AG04450 (cell line): ENCODE measurements at regions not wholly inside any gene's neighbourhood (a gene's known extent, or its start where the extent isn't known, plus 50 kb on each side); places are given as distances from the start of the nearest gene placed in this dataset.

Source experiments
- CTCF ChIA-PET: fragments of 300-600, 350-600 bp; formaldehyde crosslinking; extraction: SDS; loops from one replicate; lab custom pipeline; 2022; ENCODE audit warnings: antibody characterized with exemption, inconsistent platforms; lab: Charles Lee
- POLR2A ChIA-PET: fragments of 350-600 bp; formaldehyde crosslinking; extraction: SDS; loops from one replicate; lab custom pipeline; 2021; ENCODE audit warnings: antibody characterized with exemption, inconsistent platforms; lab: Yijun Ruan, JAX
- DNase-seq: peaks from one replicate; pipeline ENCODE4 v3.0.0-alpha.2; 2011; ENCODE audit warnings: low read depth, low spot score
- H3K27ac ChIP-seq: one replicate; pipeline ENCODE4 v1.5.1; 2012; ENCODE audit warnings: low read depth, low read length, control low read depth
- H3K27me3 ChIP-seq: one replicate; pipeline ENCODE4 v1.6.0; 2012; ENCODE audit warnings: low read length; ENCODE audit not compliant: control insufficient read depth, insufficient read depth
- H3K4me3 ChIP-seq: 2 replicates; pipeline ENCODE4 v1.5.1; 2011; ENCODE audit warnings: mild to moderate bottlenecking, low read depth, low read length, control low read depth
- H3K9me3 ChIP-seq: 2 replicates; pipeline ENCODE4 v1.5.1; 2012; ENCODE audit warnings: low read length; ENCODE audit not compliant: control insufficient read depth, insufficient read depth
- CTCF ChIP-seq: IDR thresholded peaks from 2 replicates; pipeline ENCODE4 v1.5.1; 2011; ENCODE audit warnings: low read depth, low read length, control low read depth, inconsistent platforms

DNA sequence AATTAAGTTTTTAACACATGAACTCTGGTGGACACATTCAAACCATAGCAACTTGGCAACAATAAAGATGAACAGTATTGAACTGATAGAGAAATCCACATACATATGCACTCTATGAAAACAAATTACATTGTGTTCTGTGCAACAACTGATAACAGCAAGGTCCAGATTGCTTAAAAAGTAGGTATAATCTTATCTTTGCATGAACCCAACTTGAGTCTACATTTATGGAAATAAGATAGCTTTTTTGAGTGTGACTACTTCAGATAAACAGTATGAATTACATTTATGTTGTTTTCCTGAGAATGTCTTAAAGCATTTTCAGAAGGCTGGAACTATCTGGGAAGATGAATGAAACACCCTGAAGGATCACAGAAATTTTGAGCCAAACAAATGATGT is 212.6 kb upstream of the GK2 start:
- TF ChIP-seq CTCF = no peak
- ChIA-PET POLR2A (no interaction called here), CTCF (no interaction called here)
- DNase-seq = no peak
- H3K27me3 ChIP-seq = no peaks in the 10 kb centered on the region
- H3K9me3 ChIP-seq = no peaks in the 10 kb centered on the region
- no peak overlapping the region for H3K4me3 ChIP-seq
- H3K27ac ChIP-seq = no peak overlapping the region

DNA sequence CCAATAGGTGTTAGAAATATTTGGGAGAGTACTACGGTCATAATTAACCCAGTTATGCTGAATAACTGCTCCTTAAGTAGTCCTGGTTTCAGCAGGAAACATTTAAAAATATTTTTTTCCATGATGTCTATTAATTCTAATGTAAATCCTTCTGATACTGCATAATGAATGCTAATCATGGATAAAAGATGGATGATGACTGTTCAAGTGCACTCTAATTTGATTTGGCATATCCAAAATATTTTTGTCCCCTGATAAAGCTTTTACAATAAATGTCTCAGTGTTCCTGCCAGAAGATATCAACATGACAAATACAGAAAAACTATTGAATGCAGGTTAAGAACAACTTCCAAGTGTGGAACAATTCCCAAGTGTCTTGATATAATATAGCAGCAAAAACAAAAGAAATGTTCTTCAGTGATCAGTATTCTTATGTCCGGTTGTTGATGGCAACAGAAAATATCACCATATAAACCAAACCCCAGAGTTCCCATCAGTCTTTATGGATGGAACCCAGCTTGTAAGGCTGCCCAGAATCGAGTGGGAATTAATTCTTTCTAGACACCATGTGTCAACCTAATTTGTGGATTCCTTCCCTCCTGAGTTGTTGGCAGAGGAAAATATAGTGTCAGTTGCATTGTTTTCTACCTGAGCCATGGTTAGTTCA is 205.4 kb upstream of the GK2 start:
- Histone ChIP-seq H3K27ac (no peak overlapping the region), H3K9me3 (no peaks in the 10 kb centered on the region), H3K4me3 (no peak overlapping the region), H3K27me3 (no peaks in the 10 kb centered on the region)
- CTCF ChIA-PET = no interaction called here
- POLR2A ChIA-PET = no interaction called here
- no peak for DNase-seq
- no peak for TF ChIP-seq CTCF

DNA sequence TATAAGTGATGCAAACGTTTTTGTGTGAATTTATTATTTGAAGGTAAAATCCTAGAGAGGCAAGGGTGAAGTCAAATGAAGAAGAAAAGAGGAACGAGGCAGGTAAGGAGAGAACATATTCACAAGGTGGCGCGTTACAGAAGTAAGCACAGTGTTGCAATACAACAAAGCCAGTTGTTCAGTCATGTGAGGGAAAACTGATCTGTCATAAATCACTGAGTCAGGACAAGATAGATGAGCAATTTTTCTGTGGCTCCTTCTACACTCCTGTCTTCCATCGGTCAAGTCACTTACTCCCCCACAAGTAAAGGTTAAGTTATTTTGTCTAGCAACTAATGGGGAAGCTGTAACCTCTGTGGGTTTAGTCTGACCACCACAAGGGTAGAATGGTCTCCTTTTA is 203.0 kb upstream of the GK2 start:
- Histone ChIP-seq H3K27ac (no peak overlapping the region), H3K27me3 (no peaks in the 10 kb centered on the region), H3K9me3 (no peaks in the 10 kb centered on the region), H3K4me3 (no peak overlapping the region)
- no peak for TF ChIP-seq CTCF
- no peak for DNase-seq
- ChIA-PET POLR2A (no interaction called here), CTCF (no interaction called here)

DNA sequence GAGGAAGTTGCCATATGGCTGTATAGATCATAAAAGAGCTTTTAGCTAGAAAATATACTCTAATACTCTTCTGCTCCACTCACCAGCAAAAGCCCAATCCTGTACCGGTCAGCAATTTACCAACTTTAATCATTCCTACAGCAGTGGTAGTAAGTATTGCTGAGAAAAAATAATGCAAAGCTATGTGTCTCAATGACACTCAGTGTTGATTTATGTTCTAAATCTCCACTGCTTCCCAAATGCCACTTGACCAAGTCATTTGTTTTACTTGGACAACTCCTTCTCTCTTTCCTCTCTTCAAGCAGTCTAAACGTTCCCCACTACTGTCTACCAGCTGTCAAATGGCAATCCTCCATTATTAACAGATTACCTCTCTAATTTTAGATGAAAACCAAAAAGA is 201.8 kb upstream of the GK2 start:
- Histone ChIP-seq H3K27ac (no peak overlapping the region), H3K9me3 (no peaks in the 10 kb centered on the region), H3K27me3 (no peaks in the 10 kb centered on the region), H3K4me3 (no peak overlapping the region)
- TF ChIP-seq CTCF = no peak
- ChIA-PET CTCF (no interaction called here), POLR2A (no interaction called here)
- DNase-seq = no peak

GRCh38 chr4:79607979-79608378 is 200.0 kb upstream of the GK2 start:
- Histone ChIP-seq H3K9me3 (no peaks in the 10 kb centered on the region), H3K27me3 (no peaks in the 10 kb centered on the region), H3K4me3 (no peak overlapping the region), H3K27ac (no peak overlapping the region)
- no peak for DNase-seq
- ChIA-PET CTCF (interaction anchor here (0.5 kb wide), 1 partner anchor 50 kb away, joined by 6 read pairs; no protein-coding TSS in a partner anchor), POLR2A (no interaction called here)
- TF ChIP-seq CTCF = no peak
